SHP77 (cell line): ENCODE measurements at regions not wholly inside any gene's neighbourhood (a gene's known extent, or its start where the extent isn't known, plus 50 kb on each side); places are given as distances from the start of the nearest gene placed in this dataset.

ENCODE experiments used
- DNase-seq, 2 experiments: peaks; one replicate each; lab custom pipeline; 2025; lab: John Stamatoyannopoulos, UW

GRCh38 chr2:163541943-163542342 is 193.9 kb downstream of the FIGN start:
- no peak for DNase-seq

- DNase-seq = no peak
Measured at GRCh38 chr2:163541495-163541894, 194.3 kb downstream of the FIGN start.

- no peak for DNase-seq
Measured at GRCh38 chr2:163528640-163529217, 207.1 kb downstream of the FIGN start.

- no peak for DNase-seq
Measured at GRCh38 chr2:163527381-163527780, 208.4 kb downstream of the FIGN start.

- DNase-seq = no peak
Measured at GRCh38 chr2:163518762-163519161, 217.0 kb downstream of the FIGN start.

GRCh38 chr2:163515836-163516235 is 220.0 kb downstream of the FIGN start:
- DNase-seq = no peak

- DNase-seq = no peak
Measured at GRCh38 chr2:163505281-163505680, 230.5 kb downstream of the FIGN start.

GRCh38 chr2:163493359-163494298 is 242.2 kb downstream of the FIGN start:
- DNase-seq = no peak

GRCh38 chr2:163491850-163492249 is 244.0 kb downstream of the FIGN start:
- DNase-seq = no peak

GRCh38 chr2:163490281-163490680 is 245.5 kb downstream of the FIGN start:
- no peak for DNase-seq

GRCh38 chr2:163481515-163481914 is 254.3 kb downstream of the FIGN start:
- no peak for DNase-seq

GRCh38 chr2:163479599-163479998 is 256.2 kb downstream of the FIGN start:
- no peak for DNase-seq

GRCh38 chr2:163475815-163476214 is 260.0 kb downstream of the FIGN start:
- DNase-seq = no peak

GRCh38 chr2:163474889-163475288 is 260.9 kb downstream of the FIGN start:
- no peak for DNase-seq

- DNase-seq = no peak
Measured at GRCh38 chr2:163474319-163474744, 261.5 kb downstream of the FIGN start.

GRCh38 chr2:163471947-163472346 is 263.9 kb downstream of the FIGN start:
- no peak for DNase-seq

GRCh38 chr2:163469561-163469962 is 266.2 kb downstream of the FIGN start:
- no peak for DNase-seq

- DNase-seq = no peak
Measured at GRCh38 chr2:163467251-163467630, 268.6 kb downstream of the FIGN start.

GRCh38 chr2:163466331-163467250 is 269.2 kb downstream of the FIGN start:
- no peak for DNase-seq

- no peak for DNase-seq
Measured at GRCh38 chr2:163465440-163465839, 270.4 kb downstream of the FIGN start.

- no peak for DNase-seq
Measured at GRCh38 chr2:163463411-163463810, 272.4 kb downstream of the FIGN start.

GRCh38 chr2:163462993-163463392 is 272.8 kb downstream of the FIGN start:
- no peak for DNase-seq
